ENCODE measurements at regions not wholly inside any gene's neighbourhood (a gene's known extent, or its start where the extent isn't known, plus 50 kb on each side); places are given as distances from the start of the nearest gene placed in this dataset.
"Not testable (repeated sequence)": the region's sequence is repeated elsewhere in the genome, so short reads cannot be mapped to it uniquely, and the experiment has no call there.

DNA sequence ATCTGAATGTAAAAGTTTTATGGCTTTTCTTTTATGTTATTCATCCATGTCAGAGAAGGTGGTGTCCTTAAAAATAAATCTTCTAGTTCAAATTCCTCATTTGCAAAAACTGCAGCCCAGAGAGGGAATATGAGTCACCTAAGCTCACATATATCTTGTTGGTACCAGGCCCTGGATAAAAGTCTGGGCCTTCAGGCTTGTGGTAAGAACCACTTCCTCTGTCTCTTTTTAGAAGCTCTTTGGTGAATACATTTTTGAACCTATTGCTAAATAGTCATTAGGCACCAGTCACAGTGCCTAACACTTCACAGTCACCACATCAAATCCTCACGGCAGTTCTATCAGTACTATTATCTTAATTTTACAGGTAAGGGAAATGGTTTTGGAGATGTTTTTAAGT, 199.2 kb downstream of the KCNS3 start:
- DNase-seq (ENCODE audit: low spot score), result peak; percentile 66

DNA sequence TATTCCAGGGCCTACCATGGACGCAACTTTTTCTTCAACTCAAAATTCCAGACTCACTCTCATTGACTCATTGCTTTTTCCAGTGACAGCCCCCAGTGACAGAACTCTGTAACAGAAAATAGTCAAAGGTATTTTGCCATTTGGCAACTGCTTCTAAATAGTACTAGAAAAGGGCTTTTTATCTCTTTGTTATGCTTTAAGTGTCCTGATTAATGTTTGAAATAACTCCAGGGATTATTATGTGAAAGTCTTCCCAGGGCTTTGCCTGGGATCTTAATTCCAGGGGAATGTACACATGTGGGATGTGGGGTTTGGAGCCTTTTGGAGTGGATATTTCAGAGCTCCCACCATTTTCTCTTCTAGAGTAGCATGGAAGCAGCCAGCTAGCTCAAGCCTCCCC, 198.8 kb downstream of the KCNS3 start:
- no peak for DNase-seq (ENCODE audit: low spot score)

DNA sequence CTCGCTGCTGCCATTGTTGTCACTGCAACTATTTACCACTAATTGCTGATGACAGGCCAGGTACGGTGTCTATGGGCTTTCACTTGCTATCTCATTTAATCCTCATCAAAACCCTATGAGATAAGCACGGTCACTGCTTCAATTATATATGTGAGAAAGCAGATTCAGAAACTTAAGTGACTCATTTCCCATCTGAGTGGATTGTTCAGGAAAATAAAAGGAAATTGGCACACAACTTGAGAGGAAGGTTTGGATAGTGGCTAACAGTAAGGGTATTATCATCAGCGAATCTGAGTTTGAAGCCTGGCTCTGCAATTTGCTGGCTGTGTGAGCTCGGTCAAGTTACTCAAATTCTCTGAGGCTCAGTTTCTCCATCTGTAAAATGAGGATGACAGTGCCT, 196.0 kb downstream of the KCNS3 start:
- no peak for DNase-seq (ENCODE audit: low spot score)

DNA sequence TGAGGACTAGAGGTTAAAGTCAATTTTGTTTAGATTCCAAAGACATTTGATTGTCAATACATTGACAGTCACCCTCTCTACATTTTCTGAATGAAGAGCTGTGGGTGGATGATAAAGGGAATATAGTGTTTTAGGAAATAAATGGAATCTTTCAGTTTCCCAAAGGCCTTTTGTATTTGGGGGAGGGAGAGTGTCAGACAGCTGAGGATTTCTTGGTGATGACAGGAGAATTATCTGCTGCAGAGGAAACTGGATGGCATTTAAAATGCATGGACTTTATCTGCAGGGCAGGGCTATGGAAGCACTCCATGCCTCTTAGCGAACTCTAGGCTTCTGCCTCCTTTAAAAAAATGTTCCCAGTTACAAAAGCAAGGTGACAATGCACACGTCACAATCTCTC, 195.1 kb downstream of the KCNS3 start:
- no peak for DNase-seq (ENCODE audit: low spot score)

DNA sequence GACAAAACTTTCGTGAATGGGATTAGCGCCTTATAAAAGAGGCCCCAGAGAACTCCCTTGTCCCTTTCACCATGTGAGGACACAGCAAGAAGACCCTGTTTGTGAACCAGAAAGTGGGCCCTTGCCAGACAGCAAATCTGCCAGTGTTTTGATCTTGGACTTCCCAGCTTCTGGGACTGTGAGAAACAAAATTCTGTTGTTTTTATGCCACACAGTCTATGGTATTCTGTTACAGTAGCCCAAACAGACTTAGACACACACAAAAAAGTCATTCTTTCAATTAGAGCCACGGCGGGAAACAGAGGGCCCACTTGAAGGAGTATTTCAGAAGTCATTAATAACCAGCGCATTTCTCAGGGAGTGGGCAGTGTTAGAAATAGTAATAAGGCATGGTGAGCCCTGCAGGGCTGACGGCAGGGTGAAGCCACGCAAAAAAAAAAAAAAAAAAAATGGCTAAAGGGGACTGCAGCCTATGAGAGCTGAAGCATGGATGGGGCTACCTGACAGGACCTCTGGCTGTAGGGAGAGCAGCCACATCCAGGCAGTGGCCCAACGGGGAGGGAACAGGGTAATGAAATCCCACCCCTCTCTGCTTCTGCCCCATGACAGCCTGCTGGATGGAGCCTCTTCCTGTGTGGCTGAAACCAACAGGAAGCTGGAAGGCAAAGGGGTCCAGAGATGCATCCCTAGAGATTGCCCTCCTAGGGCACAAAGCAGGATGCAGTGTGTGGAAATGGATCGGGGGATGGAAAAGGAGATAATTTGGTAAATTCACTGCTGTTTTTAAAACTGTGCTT, 189.3 kb downstream of the KCNS3 start:
- DNase-seq (ENCODE audit: low spot score), result no peak

DNA sequence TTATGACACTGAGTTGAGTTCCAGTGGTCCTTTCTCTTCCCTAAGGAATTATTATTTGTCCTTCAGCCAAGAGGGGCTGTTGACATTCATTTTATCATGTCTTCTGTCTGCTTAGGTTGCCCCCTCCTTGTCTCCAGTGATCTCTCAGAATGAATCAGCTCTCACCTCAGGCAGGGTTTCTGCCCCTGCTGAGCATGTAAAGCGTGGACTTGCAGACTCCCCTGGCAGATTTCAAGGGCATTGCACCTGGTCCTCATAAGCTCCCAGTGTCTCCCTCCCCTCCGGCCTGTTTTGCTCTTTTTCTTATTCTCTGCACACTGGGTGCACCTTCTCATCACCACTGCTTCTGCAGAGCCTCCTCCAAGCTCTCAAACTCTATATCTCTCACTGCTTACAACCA, 188.4 kb downstream of the KCNS3 start:
- DNase-seq (ENCODE audit: low spot score), result no peak

DNA sequence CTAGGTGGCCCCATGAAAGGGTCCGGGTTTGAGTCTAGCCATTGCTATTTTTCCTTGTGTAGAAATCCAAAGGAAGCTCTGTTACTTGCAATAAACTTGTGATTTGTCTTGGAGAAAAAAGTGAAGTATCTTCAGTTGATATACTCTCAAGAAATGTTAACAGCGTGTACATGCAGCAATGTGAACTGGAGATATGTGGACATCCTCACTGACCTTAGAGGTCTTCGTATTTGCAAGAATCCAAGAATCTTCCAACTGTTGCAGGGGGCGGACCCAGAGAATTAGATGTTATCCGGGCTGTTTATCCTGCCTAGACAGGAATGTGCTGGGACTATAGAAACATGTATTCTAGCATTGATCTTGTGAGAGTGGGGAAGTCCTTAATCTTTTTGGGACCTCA, 187.6 kb downstream of the KCNS3 start:
- DNase-seq (ENCODE audit: low spot score), result no peak

DNA sequence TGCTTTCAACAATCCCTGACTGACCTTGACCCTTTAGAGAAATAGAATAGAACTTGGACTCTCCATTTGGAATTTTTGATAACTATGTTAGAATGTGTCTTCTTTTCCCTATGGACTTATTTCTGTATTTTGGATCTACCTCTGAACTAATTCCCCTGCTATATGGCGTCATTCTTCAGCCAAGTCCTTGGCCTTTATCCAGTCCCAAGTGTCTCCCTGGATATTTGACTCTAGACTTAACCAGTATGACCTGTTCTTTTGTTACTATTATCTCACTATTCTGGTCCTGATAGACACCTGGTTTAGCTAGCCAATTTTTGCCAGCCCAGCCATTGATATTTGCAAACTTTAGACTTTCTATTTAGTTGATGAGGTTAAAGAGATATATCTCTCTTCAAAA, 186.8 kb downstream of the KCNS3 start:
- DNase-seq (ENCODE audit: low spot score), result no peak

DNA sequence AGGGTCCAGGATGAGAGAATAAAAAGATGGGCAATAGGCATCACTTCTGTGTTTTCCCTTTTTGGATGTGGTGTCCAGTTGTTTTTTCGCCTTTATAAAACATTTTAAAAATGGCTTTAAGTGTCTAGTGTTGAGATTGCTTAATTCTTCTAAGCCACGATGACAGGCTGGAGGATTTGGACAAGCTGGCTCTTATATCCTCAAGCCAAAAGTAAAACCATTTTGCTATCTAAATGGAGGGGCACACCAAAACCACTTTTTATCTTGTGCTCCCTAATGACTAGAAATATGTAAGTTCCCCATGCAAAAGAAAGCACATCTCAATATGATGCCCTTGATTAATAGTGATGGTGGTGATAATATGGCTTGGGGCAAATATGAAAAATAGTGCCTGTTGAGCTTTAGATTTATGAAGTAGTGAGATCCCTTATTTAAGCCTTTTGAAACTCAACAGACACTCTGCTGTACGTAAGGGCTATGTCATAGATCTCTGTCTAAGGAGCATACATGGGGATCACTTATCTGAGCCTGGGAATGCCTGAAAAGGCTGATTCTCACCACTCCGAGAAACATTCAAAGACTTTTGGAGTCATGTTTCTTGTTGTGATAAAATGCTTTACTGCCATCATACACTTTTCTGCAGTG, 185.5 kb downstream of the KCNS3 start:
- no peak for DNase-seq (ENCODE audit: low spot score)

DNA sequence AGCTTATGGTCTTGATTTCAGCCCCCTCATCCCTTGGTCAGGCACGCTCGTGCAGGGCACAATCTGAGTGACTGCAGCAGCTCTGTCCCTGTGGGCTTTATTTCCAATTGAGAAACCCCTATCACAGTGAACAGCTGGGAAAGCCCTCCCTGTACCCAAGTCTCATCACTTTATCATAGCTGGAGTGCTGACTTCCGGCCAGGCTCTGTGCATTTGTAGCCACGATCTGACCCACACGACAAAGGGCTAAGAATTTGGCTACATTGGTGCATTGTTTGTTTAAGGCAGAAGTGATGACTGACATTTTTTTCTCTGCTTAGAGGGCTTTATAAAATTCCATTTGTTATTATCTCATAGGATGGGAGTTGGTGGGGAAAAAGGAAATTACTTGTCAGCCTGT, 184.4 kb downstream of the KCNS3 start:
- DNase-seq (ENCODE audit: low spot score), result no peak

DNA sequence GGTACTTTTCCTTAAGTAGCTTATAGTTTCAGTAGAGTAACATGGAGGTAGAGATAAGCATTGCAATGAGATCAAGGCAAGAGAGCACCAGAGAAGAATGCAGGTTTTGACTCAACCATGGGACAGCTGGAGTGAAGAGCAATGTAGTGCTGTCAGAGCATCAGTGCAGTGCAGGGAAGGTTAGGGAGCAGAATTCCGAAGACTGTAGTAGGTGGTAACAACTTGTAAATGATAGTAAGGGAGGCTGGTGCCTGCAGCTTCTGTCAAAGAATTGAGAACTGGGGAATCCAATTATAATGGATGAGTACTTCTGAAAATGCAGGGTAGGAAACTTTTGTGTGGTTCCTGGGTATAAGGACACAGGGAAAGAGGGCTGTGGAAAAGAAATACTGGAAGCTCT, 183.2 kb downstream of the KCNS3 start:
- no peak for DNase-seq (ENCODE audit: low spot score)

DNA sequence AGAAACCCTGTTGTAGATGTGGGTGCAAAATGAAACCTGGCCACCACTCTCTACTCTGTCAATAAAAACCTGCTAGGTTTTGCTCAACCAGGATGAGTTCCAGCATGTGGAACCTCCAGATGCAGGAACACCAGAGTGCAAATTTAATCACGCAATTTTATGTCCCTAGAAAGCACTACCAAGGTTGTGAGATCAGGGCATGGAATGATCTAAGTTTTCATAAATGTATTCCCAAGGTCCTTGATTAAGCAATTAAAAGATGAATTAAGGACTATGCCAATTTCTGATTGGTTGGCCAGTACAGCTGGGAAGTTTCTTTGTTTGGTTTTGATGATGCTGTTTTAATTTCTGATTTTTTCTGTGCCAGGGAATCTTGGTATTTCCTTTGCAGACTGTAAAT, 179.2 kb downstream of the KCNS3 start:
- DNase-seq (ENCODE audit: low spot score), result no peak

DNA sequence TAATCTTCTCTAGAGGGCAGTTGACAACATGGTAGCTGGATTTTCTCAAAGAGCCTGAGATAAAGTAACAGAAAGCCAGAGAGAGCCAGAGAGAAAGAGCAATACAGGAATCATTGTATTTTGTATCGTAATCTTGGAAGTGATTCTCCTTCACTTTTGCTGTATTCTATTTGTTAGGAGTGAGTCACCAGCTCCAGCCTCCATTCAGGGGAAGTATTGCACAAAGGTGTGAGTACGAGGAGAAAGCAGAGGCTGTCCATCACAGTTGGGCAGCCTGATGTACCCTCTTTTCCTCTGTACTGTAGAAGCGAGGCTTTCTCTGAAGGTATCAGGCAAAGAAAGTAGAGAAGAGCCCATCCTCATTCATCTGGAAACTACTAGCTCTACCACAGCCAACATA, 176.8 kb downstream of the KCNS3 start:
- DNase-seq (ENCODE audit: low spot score), result no peak

DNA sequence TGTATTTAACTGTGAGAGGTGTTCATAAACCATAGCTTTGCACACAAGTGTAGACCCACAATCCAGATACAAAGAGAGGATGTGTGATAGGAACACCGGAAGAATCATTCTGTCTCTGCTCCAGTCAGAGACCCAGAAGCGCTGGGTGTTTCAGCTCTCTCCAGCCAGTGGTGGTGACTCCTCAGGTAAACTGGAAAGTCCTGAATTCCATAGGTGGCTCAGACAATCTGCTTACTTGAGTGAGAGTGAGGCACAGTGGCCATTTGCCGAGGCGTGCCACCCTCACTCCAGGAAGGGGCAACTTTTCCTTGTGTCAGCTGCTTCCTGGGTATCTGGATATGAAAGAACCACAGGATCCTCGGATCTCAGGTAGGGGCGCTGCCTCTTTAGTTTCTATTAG, 171.5 kb downstream of the KCNS3 start:
- no peak for DNase-seq (ENCODE audit: low spot score)

DNA sequence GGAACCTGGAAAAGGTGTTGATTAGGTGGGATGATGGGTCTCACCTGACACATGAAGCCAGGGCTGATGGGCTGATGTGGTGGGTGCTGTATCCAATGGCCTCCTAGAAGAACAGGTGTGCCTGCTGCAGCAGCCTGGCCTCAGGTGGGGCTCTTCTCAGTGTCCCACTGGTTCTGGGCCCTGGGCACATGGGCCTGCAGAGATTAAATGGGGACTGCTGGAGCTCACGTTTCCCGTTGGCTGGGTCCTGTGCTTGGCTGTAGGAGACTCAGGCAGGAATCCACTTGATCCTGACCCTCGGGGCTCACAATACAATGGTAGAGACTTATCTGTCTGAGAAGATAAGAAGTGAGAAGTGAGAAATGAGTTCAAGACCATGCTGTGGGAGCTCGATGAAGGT, 170.9 kb downstream of the KCNS3 start:
- DNase-seq (ENCODE audit: low spot score), result no peak

DNA sequence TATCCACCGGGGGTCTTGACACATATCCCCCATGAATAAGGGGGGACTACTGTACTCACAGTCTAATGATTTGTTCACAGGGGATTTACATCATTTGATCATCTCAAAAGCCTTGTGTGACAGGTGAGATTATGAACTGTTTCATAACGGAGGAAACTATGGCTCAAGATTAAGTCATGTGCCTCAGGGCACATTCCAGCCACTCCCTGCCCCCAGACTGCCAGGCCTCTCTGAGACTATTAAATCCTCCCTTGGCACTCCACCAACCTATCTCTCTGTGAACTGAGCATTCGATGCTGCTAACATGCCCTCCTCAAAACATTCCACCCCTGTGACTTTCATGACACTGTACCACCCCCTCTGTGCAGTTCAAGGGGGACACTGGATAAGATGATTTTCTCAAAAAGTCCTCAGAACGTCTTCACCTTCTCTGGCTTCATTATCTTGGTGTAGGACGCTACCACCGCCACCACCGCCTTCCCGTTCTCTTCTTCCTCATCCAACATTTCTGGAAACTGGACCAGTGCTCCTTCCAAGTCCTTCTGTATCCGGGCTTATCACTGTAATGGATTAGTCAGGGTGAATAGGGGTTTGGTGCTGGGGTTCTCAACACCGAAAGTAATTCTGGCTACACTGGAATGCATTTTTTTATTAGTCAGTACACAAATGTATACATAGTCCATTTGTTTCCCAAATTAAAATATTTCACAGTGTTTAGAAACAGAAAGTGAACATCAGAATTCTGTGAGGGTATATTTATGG, 169.6 kb downstream of the KCNS3 start:
- DNase-seq (ENCODE audit: low spot score), result peak; percentile 59

DNA sequence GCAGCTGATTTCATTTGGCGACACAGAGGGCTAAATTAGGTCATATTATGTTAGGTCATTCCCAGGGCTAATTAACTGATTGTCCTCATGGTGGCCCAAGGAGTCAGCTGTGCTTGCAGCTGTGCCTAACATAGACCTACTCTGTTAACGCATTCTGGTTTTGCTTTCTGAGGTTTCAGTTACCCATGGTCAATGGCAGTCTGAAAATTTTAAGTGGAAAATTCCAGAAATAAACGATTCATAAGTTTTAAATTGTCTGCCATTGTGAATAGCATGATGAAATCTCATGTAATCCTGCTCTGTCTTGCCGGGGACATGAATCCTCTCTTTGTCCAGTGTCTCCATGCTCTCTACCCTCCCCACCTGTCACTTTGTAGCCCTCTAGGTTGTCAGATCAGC, 168.7 kb downstream of the KCNS3 start:
- no peak for DNase-seq (ENCODE audit: low spot score)

DNA sequence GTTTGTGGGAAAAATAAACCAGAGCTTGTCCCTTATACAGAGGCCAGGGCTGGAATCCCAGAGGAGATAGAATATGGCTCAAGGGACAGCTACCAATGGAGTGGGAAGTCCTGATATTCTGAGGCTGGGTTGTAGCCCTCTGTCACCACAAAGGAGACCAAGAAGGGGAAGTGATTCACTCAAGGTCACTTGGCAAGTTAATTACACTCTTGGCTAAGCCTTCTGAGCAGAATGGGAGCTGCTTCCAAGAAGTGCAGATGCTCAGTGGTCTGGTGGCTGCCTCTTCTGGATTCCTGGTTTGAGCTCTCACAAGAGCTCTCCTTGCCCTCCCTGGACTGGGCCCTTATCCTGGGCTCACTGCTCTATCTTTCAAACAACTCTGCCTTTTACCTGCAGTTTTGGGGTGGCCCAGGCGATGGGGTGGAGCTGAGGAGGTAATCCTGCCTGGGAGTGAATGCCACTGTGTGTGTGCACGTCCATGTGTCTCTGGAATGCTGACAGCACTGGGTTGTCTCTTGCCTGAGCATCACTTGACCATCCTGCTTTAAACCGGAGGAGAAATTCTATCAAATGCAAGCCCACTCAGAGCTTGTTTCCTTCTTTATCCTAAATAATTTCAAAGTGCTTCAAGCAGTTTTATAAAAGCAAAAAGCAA, 168.2 kb downstream of the KCNS3 start:
- peak; percentile 21 for DNase-seq (ENCODE audit: low spot score)

DNA sequence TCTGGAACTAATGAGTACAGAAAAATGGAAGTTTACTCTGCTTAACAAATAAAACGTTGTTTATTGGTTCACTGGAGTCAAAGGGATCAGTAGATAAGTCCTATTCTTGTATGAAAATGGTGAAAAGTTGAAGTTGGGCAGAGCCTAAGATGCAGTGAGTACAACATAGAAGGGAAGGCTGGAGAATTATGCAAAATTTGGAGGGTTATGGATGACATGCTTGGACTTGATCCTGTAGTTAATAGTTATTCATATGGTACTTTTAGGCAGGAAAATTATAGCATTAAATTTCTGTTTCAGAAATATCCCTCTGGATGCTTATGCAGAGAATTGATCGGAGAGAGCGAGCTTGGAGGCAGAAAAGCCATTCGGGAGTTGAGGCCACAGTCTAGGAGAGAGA, 167.6 kb downstream of the KCNS3 start:
- DNase-seq (ENCODE audit: low spot score), result no peak

DNA sequence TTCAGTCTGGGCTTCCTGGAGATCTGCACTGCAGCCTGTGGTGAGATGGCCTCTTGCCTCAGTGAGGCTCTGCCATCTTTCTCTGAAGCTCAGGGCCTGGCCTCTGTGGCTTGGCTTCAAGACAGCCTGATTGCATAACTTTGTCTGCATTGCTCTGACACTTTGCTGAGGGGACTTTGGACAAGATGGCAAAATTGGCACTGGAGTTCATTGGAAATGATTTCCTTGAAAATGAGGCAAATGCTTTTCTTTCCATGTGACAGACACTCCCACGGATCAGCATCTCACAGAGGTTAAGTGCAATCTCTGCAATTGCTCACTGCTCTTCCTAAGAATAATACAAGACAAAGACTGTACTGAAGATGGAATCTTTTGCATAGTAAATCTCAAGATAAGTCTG, 166.8 kb downstream of the KCNS3 start:
- DNase-seq (ENCODE audit: low spot score), result no peak

DNA sequence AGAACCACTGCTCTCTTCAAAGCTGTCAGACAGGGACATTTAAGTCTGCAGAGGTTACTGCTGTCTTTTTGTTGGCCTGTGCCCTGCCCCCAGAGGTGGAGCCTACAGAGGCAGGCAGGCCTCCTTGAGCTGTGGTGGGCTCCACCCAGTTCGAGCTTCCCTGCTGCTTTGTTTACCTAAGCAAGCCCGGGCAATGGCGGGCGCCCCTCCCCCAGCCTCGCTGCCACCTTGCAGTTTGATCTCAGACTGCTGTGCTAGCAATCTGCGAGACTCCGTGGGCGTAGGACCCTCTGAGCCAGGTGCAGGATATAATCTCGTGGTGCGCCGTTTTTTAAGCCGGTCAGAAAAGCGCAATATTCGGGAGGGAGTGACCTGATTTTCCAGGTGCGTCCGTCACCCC, 138.9 kb downstream of the KCNS3 start:
- not testable (repeated sequence) for DNase-seq (ENCODE audit: low spot score)

DNA sequence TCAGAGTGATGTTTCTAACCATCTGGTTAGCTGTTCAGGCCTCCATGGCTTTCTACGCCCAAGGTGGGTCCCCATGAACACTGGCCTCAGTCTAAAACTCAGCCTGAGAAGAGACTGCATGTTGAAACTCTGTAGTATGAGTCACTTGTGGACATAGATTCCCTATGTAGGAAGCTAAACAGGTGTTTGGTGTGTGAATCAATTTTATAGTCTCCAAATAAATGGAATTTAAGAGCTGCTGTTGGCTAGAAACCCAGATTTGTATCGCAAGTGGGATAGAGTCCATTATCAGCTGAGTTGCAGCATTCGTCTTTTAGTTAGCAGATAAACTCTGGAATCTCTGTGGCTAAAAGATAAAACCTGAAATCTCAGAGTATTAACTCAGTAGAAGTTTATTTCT, 131.4 kb downstream of the KCNS3 start:
- no peak for DNase-seq (ENCODE audit: low spot score)

DNA sequence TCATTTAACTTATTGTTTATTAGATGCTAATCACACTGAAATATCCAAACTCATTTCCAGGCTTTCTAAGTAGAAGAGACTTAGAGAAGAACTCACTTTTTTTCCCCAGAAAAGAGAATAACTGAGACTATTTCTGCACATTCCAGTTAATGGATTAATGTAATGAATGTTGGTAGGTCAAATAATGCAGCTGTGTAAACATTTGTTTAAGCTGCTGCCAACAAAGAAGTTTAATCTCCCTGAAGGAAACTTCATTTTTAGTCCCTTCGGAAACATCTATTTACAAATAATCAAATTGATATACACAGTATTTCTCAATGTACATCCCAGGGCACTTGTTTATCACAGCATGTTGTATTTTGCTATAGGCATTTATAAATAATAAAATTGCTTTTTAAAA, 126.9 kb downstream of the KCNS3 start:
- DNase-seq (ENCODE audit: low spot score), result no peak
